SKM-1 treated with dmso at 0.1 percent for 144 hours (cell line): ENCODE measurements at regions not wholly inside any gene's neighbourhood (a gene's known extent, or its start where the extent isn't known, plus 50 kb on each side); places are given as distances from the start of the nearest gene placed in this dataset.

Experiments used
- DNase-seq: peaks from one replicate; lab custom pipeline; 2025; ENCODE audit not compliant: unreplicated experiment; lab: John Stamatoyannopoulos, UW

- DNase-seq, result no peak
Observed at GRCh38 chr3:9301091-9301490, 51.6 kb upstream of the SRGAP3 start.

GRCh38 chr3:9301798-9302197, 52.4 kb upstream of the SRGAP3 start:
- no peak for DNase-seq

GRCh38 chr3:9302425-9303181, 53.2 kb upstream of the SRGAP3 start:
- DNase-seq, result peak; percentile 80

GRCh38 chr3:9308298-9308990, 54.4 kb upstream of the THUMPD3 start:
- no peak for DNase-seq

- no peak for DNase-seq
Observed at GRCh38 chr3:9310043-9310442, 52.8 kb upstream of the THUMPD3 start.

GRCh38 chr3:9311228-9311627, 51.6 kb upstream of the THUMPD3 start:
- no peak for DNase-seq
